OCI-LY3 (cell line): ENCODE measurements at regions not wholly inside any gene's neighbourhood (a gene's known extent, or its start where the extent isn't known, plus 50 kb on each side); places are given as distances from the start of the nearest gene placed in this dataset.

Experiments used
- H2AFZ ChIP-seq: fragments of 200-600, 300-600 bp; shearing (Covaris generic); 2 replicates; pipeline ENCODE4 v1.6.0; 2014; ENCODE audit warnings: antibody characterized with exemption, low read depth, low read length
- H3K27ac ChIP-seq: fragments of 200-600, 300-600 bp; sonication (generic); 2 replicates; pipeline ENCODE4 v1.5.1; 2014; ENCODE audit warnings: mild to moderate bottlenecking, low read length, moderate library complexity, mixed read lengths
- H3K27me3 ChIP-seq: fragments of 200-600, 300-600 bp; sonication (generic); 2 replicates; pipeline ENCODE4 v1.6.1; 2014; ENCODE audit warnings: low read depth, low read length, mixed read lengths
- H3K36me3 ChIP-seq: fragments of 200-600, 300-600 bp; sonication (generic); replicated peaks from 2 replicates; pipeline ENCODE3; 2014; ENCODE audit warnings: low read depth, low read length, mixed read lengths
- H3K4me1 ChIP-seq: fragments of 300-600, 200-600 bp; sonication (generic); 2 replicates; pipeline ENCODE4 v1.6.1; 2014; ENCODE audit warnings: low read length, mixed read lengths
- H3K4me2 ChIP-seq: fragments of 200-600, 300-600 bp; sonication (generic); 2 replicates; pipeline ENCODE4 v1.6.1; 2014; ENCODE audit warnings: low read length, mixed read lengths
- H3K4me3 ChIP-seq: fragments of 300-600, 200-600 bp; sonication (generic); 2 replicates; pipeline ENCODE4 v1.5.1; 2014; ENCODE audit warnings: antibody characterized with exemption, mild to moderate bottlenecking, low read length, moderate library complexity
- H3K79me2 ChIP-seq: fragments of 300-600, 200-600 bp; shearing (Covaris generic); 2 replicates; pipeline ENCODE4 v1.6.1; 2014; ENCODE audit warnings: mild to moderate bottlenecking, low read length, mixed read lengths
- H3K9ac ChIP-seq: fragments of 300-600, 200-600 bp; shearing (Covaris generic); 2 replicates; pipeline ENCODE4 v1.6.0; 2014; ENCODE audit warnings: mild to moderate bottlenecking, low read length, moderate library complexity
- H3K9me3 ChIP-seq: fragments of 200-600, 300-600 bp; shearing (Covaris generic); 2 replicates; pipeline ENCODE4 v1.6.1; 2014; ENCODE audit warnings: low read length, mixed read lengths; ENCODE audit not compliant: insufficient read depth
- H4K20me1 ChIP-seq: fragments of 200-600, 300-600 bp; sonication (generic); 2 replicates; pipeline ENCODE4 v1.6.1; 2016; ENCODE audit warnings: low read length, mixed read lengths; ENCODE audit not compliant: insufficient read depth
- CTCF ChIP-seq: fragments of 200-600, 300-600 bp; sonication (generic); IDR thresholded peaks from 2 replicates; pipeline ENCODE4 v1.5.1; 2014; ENCODE audit warnings: antibody characterized with exemption, low read length, low read depth
- EZH2phosphoT487 ChIP-seq: fragments of 200-600 bp; shearing (Covaris generic); IDR thresholded peaks from 2 replicates; pipeline ENCODE4 v1.6.1; 2018; ENCODE audit warnings: antibody characterized with exemption, mixed run types, low read depth

GRCh38 chr18:75927791-75928190 lies 500.3 kb upstream of the SMIM21 start:
- TF ChIP-seq CTCF (no peak), EZH2phosphoT487 (no peak)
- H3K79me2 ChIP-seq = no peaks in the 10 kb centered on the region
- no peak overlapping the region for H3K27ac ChIP-seq
- H3K36me3 ChIP-seq = no peaks in the 10 kb centered on the region
- H2AFZ ChIP-seq = no peak overlapping the region
- no peak overlapping the region for H3K4me3 ChIP-seq
- no peaks in the 10 kb centered on the region for H3K27me3 ChIP-seq
- H3K4me2 ChIP-seq = no peak overlapping the region
- no peaks in the 10 kb centered on the region for H3K4me1 ChIP-seq
- H3K9ac ChIP-seq = no peak overlapping the region
- H4K20me1 ChIP-seq = no peaks in the 10 kb centered on the region
- no peaks in the 10 kb centered on the region for H3K9me3 ChIP-seq

- H3K27ac ChIP-seq = no peak overlapping the region
- H3K4me3 ChIP-seq = no peak overlapping the region
- no peaks in the 10 kb centered on the region for H3K9me3 ChIP-seq
- H2AFZ ChIP-seq = no peak overlapping the region
- no peaks in the 10 kb centered on the region for H3K4me1 ChIP-seq
- H3K79me2 ChIP-seq = no peaks in the 10 kb centered on the region
- TF ChIP-seq CTCF (no peak), EZH2phosphoT487 (no peak)
- H4K20me1 ChIP-seq = no peaks in the 10 kb centered on the region
- H3K4me2 ChIP-seq = no peak overlapping the region
- H3K36me3 ChIP-seq = no peaks in the 10 kb centered on the region
- no peak overlapping the region for H3K9ac ChIP-seq
- H3K27me3 ChIP-seq = no peaks in the 10 kb centered on the region
Observed at GRCh38 chr18:75926811-75927210, 499.3 kb upstream of the SMIM21 start.

- no peak overlapping the region for H3K9ac ChIP-seq
- H4K20me1 ChIP-seq = no peaks in the 10 kb centered on the region
- H3K79me2 ChIP-seq = no peaks in the 10 kb centered on the region
- no peaks in the 10 kb centered on the region for H3K36me3 ChIP-seq
- TF ChIP-seq EZH2phosphoT487 = no peak
- TF ChIP-seq CTCF = no peak
- no peak overlapping the region for H2AFZ ChIP-seq
- H3K27me3 ChIP-seq = no peaks in the 10 kb centered on the region
- H3K4me2 ChIP-seq = no peak overlapping the region
- H3K4me3 ChIP-seq = no peak overlapping the region
- H3K9me3 ChIP-seq = no peaks in the 10 kb centered on the region
- no peak overlapping the region for H3K27ac ChIP-seq
- no peaks in the 10 kb centered on the region for H3K4me1 ChIP-seq
Observed at GRCh38 chr18:75923169-75923568, 495.7 kb upstream of the SMIM21 start.

- H3K4me3 ChIP-seq = no peak overlapping the region
- no peak overlapping the region for H3K4me2 ChIP-seq
- no peak overlapping the region for H2AFZ ChIP-seq
- no peaks in the 10 kb centered on the region for H3K79me2 ChIP-seq
- no peak overlapping the region for H3K27ac ChIP-seq
- no peak overlapping the region for H3K9ac ChIP-seq
- no peaks in the 10 kb centered on the region for H4K20me1 ChIP-seq
- no peaks in the 10 kb centered on the region for H3K9me3 ChIP-seq
- H3K36me3 ChIP-seq = no peaks in the 10 kb centered on the region
- TF ChIP-seq EZH2phosphoT487 (no peak), CTCF (no peak)
- no peaks in the 10 kb centered on the region for H3K4me1 ChIP-seq
- no peaks in the 10 kb centered on the region for H3K27me3 ChIP-seq
Observed at GRCh38 chr18:75916624-75916982, 489.1 kb upstream of the SMIM21 start.
